OCI-LY3 (cell line): ENCODE measurements at regions not wholly inside any gene's neighbourhood (a gene's known extent, or its start where the extent isn't known, plus 50 kb on each side); places are given as distances from the start of the nearest gene placed in this dataset.

Experiments used
- CTCF ChIP-seq: fragments of 200-600, 300-600 bp; sonication (generic); IDR thresholded peaks from 2 replicates; pipeline ENCODE4 v1.5.1; 2014; ENCODE audit warnings: antibody characterized with exemption, low read length, low read depth
- EZH2phosphoT487 ChIP-seq: fragments of 200-600 bp; shearing (Covaris generic); IDR thresholded peaks from 2 replicates; pipeline ENCODE4 v1.6.1; 2018; ENCODE audit warnings: antibody characterized with exemption, mixed run types, low read depth

DNA sequence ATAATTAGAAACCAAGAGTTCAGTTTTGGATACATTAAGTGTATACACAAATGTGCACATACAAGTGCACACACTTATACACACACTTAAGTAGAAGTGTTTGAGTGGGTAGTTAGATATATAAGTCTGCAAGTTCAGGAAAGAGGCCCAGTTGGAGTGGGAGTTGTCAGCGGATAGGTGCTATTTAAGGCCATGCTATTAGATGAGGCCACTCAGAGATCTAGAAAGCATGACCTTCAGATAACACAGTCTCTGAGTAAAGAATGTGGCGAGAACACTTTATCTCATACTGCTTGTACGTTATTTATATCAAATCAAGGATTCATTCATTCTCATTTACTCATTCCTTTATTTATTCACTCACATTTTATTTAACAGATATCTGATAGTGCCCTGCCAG, 206.2 kb downstream of the POSTN start:
- TF ChIP-seq EZH2phosphoT487 (no peak), CTCF (no peak)
